GM04504 (cell line): ENCODE measurements at regions not wholly inside any gene's neighbourhood (a gene's known extent, or its start where the extent isn't known, plus 50 kb on each side); places are given as distances from the start of the nearest gene placed in this dataset.
"Not testable (repeated sequence)": the region's sequence is repeated elsewhere in the genome, so short reads cannot be mapped to it uniquely, and the experiment has no call there.

ENCODE experiments used
- DNase-seq: peaks from one replicate; pipeline ENCODE4 v3.0.0-alpha.2; 2012; ENCODE audit warnings: low read depth

DNA sequence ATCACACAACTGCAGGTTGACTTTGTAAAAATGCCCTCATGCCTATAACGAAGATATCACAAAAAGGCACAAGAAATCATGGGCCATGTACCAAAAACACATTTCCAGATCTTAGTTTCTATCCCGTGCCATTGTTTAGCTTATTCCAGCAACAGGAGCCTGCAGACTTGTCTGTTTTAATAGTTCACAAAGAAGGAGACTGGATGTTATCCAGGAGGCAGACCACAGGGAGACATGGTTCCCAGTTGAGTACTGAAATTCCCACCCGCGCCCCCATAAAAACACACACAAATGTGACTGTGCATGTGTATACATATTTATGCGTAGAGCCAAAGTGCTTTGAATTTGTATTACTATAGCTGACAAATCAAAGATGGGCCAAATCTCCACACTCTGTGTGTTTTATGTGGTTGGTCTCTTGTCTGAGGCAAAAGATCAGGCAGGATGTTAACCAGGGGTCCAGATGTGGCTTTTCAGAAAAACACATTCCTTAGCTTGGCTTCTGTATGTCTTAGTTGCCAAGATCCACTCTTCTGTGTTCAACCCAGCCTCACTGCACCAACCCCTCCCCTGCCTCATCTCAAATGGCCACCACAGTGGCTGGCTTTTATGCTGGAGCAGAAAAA, 469.2 kb upstream of the DIPK2B start:
- no peak for DNase-seq

DNA sequence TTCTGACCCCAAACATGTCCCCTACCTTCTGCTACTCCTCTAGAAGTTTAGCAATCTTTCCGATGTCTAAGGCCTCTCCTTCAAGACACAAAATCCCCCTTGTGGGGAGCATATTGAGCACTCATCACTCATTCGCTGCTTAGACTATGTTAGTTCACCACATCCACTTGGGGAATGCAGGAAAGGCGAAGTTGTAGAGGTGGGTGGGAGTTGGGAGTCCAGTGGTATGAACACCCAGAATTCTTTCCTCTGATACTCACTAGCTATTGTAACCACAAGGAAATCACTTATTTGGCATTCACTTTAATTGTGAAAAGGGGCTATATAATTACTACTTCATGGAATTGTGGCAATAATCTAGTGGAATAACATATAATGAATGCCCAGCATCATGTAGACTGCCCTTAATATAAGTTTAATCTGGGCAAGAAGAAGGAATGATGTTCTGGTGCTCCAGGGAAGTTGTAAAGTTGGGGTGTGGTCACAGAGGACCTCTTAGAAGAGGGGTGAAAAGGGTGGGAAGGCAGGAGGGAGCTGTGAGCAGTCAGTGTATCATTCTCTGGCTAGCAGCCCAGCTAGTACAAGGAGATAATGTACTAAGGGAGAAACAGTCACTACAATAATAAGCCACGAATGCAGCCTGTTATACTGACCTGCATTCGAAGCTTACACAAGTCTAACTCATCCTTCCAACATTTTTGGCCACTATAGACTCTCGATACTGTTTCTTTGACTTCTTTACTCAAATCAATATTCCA, 468.2 kb upstream of the DIPK2B start:
- peak; percentile 77 for DNase-seq

DNA sequence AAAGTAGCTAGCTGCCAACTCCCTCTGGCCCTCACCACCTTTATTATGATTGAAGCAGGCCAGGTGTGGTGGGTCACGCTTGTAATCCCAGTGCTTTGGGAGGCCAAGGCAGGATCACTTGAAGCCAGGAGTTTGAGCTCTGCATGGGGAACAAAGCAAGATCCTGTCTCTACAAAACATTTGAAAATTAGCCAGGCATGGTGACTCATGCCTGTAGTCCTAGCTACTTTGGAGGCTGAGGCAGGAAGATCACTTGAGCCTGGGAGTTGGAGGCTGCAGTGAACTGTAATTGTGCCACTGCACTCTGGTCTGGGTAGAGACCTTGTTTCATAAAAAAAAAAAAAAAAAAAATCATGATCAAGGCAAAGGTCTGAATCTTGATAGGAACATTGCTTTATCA, 467.0 kb upstream of the DIPK2B start:
- no peak for DNase-seq

DNA sequence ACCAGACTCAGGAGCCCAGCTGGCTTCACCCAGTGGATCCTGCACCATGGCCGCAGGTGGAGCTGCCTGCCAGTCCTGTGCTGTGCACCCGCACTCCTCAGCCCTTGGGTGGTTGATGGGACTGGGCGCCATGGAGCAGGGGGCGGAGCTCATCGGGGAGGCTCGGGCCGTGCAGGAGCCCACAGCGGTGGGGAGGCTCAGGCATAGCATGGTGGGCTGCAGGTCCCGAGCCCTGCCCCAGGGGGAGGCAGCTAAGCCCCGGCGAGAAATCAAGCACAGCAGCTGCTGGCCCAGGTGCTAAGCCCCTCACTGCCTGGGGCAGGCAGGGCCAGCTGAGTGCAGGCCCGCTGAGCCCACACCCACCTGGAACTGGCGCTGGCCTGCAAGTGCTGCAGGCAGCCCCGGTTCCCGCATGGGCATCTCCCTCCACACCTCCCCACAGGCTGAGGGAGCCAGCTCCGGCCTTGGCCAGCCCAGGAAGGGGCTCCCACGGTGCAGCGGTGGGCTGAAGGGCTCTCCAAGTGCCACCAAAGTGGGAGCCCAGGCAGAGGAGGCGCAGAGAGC, 464.1 kb upstream of the DIPK2B start:
- no peak for DNase-seq

DNA sequence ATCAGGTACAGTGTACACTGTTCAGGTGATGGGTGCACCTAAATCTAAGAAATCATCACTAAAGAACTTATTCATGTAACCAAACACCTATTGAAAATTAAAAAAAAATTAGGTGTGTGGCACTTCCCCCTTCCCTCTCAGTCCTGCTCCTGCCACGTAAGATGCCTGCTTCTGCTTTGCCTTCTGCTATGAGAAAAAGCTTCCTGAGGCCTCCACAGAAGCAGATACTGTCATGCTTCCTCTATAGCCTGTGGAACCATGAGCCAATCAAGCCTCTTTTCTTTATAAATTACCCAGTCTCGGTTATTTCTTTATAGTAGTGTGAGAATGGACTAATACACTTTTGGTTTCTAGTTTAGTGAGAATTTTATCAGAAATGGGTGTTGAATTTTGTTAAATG, 459.8 kb upstream of the DIPK2B start:
- no peak for DNase-seq

DNA sequence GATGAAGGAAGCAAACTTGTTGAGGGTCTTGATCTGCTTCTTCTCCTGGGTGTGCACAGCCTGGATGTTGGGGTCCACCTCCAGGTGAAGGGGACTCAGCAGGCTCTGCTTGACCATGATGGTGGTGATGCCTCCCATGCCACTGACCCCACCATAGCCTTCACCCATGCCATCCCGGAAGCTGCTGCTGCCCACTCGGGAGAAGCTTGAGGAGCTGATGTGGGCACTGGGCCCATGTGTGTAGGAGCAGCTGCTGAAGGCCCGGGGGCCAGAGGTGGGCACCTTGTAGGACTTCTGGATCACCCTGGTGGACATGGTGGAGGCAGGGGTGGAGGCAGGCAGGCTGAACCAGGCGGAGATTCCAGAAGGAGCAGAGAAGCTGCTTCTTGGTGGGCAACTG, 432.7 kb upstream of the DIPK2B start:
- no peak for DNase-seq

DNA sequence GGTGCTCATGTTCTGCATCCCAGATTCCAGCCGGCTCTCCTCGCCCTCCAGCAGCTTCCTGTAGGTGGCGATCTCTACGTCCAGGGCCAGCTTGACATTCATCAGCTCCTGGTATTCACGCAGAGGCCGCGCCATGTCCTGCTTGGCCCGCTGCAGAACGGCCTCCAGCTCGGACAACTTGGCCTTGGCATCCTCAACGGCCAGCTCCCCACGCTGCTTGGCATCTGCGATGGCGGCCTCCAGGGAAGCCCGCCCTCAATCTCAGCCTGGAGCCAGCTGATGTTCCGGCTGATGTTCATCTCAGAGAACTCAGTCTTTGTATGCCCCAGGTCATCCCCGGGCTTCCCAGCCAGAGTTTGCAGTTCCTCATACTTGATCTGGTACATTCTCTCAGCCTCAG, 431.8 kb upstream of the DIPK2B start:
- no peak for DNase-seq

DNA sequence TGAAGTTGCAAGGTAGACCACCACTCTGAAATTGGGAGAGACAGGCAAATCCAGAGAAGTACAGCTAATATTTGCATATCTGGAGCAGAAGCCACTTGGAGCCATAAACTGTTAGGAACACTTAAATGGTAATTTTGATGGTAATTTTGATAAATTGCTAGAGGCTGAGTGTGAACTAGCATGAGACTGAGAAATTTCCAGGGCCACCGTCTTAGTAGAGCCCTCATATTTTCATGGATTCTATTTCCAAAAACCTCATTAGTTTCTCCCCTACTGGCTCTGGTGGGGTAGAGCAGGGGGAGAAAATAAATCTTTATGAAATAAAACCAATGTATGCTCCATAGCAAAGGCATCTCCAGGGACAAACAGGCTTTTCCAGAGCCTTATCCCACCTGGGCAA, 429.4 kb upstream of the DIPK2B start:
- DNase-seq, result no peak

DNA sequence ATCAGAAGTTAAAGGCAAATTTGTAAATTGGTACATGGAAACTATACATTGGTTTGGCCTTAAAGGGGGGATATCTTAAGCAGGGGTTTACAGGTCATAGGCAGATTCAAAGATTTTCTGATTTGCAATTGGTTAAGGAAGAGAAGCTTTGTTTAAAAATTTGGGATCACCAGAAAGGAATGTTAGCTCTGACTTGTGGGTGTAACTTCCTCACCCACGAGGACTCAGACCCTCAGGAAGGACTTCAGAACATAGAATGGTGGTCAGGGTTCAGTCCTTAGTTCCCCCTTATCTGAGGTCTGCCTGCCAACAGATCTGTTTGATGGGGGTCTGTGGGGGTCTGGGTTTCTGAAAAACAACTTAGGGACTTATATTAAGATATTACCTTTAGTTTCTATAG, 427.4 kb upstream of the DIPK2B start:
- DNase-seq, result no peak

DNA sequence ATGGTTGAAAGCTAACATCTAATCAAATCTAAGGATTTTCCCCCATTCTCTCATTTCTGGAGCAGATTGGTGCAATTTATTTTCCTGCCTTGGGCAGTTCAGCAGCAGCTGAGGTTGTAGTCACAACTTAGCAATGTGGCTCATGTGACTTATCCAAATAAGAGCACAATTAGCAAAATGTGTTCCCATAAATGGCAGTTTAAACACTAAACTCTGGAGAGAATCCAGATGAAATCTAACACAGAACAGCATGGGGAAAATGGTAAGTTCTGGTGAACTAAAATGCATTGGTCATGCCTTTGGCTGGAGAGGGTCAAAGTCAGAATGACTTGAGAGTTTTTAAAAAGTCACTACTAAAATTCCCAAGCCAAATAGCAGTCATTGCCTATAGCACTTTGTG, 422.6 kb upstream of the DIPK2B start:
- DNase-seq, result peak; percentile 92

DNA sequence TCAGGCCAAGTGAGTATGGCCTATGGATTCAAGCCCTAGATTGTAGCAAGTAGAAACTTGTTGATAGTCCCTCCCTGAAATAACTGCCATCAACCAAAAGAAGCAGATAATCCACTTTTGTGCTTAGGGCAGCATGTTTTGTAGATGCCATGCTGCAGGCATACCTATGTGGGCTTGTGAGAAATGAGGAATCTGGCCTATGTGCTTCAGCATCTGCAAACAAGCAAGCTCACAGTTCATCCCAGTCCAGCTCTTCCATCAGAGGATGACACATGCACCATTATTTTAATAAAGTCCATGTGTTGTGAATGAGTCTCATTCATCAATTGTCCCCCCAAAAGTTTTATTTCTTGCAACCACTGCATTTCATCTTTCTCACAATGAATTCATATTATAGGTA, 421.9 kb upstream of the DIPK2B start:
- peak; percentile 67 for DNase-seq

DNA sequence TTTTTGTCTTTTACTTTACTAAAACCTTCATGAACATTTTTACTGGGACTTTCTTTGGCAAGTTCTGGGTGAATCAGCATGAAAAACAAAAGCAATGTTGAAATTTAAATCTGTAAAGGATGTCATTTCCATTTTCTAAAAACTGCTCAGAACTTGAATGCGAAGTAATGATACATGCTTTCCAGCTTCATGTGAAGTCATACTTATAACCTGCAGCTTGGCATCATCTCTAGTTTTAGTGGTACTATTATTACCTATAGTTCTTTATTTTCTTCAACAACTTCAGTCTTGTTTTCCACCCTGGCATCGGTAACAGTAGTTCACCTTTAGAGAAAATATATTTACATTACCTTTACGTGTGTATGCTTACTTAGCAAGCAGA, 421.4 kb upstream of the DIPK2B start:
- no peak for DNase-seq

DNA sequence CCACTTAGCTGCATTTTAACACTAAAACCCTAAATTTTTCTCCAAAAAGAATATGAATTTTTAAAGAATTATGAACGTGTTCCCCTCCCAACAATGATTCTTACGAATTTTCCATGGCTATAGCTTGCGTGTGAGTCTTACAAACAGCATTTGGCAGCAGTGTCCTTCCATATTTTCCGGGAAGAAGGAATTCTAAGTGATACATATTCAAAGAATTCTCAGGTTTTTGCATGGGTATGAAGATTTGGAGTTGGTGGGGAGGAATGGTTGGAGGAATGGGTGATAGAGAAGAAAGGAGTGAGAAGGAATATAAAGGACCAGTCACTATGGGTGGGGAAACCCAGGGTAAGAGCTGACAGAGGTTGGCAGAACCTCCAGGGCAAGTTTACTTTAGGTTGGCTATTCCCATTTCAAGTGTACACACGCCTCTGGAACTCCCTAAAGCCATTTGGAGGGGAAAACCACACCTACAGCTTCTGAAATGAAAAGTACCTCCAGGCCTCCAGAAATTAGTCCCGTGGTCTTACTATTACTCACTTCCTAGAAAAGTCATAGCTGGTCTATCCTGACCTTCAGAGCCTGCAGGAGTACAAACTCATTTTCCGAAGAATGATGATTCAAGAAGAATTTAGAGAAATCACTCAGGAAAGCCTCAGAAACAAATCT, 420.8 kb upstream of the DIPK2B start:
- peak; percentile 55 for DNase-seq

DNA sequence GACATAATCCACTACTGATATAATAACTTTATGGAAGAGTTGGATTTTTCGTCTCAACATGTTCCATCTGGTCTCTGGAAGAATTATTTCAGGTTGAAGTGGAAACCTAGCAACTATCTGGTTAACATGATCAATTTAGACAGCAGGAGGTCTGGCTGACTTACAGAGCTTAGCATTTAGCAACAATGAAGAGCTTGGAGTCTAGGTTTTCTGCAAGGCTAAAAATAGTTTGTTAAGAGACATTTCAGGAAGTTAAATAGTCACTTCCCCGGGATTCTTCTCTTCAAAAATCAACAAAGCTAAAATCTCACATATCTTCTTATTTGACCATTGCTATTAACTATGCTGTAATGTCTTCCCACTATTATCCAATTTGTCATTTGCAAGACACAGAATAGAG, 418.6 kb upstream of the DIPK2B start:
- no peak for DNase-seq

DNA sequence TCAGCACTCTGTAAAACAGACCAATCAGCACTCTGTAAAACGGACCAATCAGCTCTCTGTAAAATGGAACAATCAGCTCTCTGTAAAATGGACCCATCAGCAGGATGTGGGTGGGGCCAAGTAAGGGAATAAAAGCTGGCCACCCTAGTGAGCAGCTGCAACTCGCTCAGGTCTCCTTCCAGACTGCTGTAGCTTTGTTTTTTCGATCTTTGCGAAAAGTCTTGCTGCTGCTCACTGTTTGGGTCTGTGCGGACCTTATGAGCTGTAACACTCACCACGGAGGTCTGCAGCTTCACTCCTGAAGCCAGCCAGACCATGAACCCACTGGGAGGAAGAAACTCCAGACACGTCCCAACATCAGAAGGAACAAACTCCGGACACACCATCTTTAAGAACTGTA, 414.9 kb upstream of the DIPK2B start:
- DNase-seq, result not testable (repeated sequence)

DNA sequence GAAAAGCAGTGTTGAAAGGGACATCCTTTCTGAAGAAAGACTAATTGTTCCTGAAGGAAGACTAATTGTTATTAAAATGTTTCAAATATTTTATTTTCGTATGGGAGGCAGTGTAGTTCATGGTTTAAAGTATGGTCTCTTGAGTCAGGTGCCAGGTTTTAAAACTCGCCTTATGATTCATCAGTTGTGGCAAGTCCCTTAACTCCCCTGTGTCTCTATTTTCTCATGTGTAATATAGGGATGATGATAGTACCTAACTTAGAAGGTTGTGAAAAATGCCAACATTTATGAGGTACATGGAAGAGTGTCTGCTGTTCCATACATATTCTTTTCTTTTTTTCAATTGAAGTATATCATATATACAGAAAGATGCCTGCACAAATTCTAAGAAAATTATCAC, 414.2 kb upstream of the DIPK2B start:
- no peak for DNase-seq

DNA sequence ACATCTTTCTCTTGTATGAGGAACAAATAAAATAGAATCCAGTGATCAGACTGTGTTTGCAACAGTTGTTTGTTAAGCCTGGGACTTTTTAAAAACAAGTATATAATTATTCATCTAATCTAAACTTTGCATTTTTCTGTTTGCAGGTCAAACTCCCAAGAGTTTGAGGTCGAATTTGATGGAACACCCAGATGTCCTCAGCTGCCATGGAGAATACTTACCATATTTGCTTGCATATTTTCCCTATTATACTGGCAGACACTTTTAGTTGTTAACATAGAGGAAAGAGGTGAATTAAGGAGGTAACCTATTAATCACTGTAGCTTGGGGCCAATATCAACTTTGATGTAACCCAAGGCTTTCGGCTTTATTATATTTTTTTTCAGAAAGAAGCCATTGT, 401.5 kb upstream of the DIPK2B start:
- DNase-seq, result peak; percentile 23

DNA sequence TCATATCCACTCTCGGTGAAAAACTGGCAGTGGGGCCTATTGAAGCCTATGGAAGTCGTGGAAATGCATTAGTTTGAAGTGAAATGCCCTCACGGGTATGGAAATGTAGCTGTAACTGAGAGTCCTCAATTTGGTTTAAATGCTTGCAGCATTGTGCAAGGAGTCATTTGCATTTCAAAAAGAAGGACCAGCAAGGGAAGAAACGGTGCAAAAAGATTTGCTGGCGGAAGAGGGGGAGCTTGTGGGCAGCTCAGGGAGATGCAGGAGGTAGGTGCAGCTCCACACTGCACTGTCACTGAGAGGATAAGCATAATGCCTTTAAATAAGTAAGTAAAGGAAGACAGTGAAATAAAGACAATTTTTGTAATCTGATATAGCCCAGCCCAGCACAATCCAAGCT, 400.4 kb upstream of the DIPK2B start:
- no peak for DNase-seq

DNA sequence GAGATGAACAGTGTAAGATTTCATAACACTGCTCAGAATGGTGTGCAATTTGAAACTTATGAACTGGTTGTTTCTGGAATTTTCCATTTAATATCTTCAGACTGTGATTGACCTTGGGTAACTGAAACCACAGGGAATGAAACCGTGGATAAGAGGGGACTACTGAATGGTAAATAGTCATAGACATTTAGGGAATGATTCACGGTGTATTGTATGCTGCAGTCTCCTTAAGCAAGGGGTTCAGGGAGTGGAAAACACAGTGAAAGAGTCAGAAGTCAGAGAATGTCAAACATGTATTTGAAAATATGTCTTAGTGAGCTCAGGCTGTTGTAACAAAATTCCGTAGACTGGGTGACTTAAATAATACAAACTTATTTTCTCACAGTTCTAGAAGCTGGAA, 398.2 kb upstream of the DIPK2B start:
- DNase-seq, result peak; percentile 56

DNA sequence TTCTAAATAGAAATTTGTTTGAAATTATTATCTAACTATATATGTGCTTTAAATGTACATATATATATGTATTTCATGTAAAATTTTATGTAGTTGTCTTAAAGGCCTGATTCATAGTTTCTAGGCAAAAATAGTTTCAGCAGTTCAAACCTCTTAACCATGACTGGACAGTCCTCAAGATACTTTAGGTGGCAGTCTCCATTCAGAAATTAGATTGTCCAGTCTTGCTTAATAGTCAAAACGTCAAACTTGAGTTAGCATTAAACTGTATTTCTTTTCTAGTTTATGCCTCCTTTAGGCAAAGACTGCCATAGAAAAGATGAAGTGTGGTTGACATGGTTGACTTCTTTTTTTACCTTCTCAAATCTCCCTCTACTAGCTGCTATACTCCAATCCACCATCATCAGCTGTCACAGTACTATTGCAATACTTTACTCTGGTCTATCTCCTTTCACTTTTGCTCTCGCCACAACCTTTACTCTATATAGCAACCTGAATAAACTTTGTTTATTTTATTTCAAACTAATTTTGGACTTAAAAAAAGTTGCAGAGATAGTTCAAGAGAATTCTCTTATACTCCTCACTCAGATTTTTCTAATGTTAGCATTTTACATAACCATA, 395.6 kb upstream of the DIPK2B start:
- DNase-seq, result no peak

DNA sequence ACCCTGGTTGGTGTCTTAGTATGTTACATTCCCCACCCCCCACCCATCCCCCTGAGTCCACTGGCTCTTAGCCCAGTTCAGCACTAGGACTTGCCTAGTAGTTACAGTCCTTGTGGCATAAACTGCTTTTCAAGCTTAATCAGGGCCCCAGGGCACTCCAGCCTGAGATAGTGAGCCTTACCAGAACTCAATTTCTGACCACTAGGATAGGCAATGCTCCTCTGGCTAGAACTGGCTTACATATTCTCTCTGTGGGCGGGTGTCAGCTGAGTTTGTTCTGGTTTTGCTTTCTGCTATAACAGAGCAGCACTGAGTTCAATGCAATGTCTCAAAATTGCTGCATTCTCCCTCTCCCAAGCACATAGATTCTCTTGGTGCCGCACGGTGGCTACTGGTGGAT, 391.4 kb upstream of the DIPK2B start:
- DNase-seq, result no peak

DNA sequence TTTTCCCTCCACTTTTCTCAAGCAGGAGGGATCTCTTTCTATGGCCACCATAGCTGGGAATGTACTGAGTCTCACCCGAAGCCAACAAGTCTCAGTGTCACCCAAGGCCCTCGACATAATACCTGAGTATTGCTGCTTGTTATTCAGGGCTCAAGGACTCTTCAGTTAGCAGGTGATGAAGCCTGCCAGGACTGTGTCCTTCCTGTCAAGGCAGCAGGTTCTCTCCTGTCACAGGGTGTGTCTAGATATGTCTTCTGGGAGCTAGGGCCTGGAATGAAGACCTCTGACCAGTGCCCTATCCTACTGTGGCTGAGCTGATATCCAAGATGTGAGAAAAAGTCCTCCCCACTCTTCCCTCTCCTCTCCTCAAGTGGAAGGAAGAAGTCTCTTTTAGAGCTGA, 391.0 kb upstream of the DIPK2B start:
- no peak for DNase-seq

DNA sequence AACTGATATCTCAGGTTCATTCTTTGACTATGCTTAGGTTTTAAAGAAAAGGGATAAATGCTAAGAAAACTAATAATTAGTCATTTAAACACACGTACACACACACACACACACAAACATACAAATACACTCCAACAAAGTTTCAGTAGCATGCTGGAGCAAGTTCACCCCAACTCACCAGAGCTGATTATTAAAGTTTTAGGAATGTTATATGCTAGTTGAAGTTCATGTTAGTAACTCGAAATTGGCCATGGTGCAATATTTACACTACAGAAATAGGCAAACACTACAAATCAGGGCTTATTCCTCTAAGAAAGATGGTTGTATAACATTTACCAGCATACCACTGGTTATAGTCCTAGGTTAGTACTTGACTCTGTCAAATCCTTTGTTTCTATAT, 384.0 kb upstream of the DIPK2B start:
- no peak for DNase-seq
